GM10248 (cell line): ENCODE measurements at regions not wholly inside any gene's neighbourhood (a gene's known extent, or its start where the extent isn't known, plus 50 kb on each side); places are given as distances from the start of the nearest gene placed in this dataset.

Experiments used
- CTCF ChIA-PET: fragments of 300-600 bp; sonication (Branson Sonifier 250); formaldehyde crosslinking; extraction: SDS; loops from one replicate; lab custom pipeline; 2021; ENCODE audit warnings: antibody characterized with exemption; lab: Yijun Ruan, JAX
- POLR2A ChIA-PET: fragments of 350-650 bp; sonication (Branson Sonifier 250); formaldehyde crosslinking; extraction: SDS; loops from one replicate; lab custom pipeline; 2020; ENCODE audit warnings: antibody characterized with exemption; lab: Yijun Ruan, JAX
- DNase-seq: peaks from one replicate; pipeline ENCODE4 v3.0.0; 2012; ENCODE audit errors: extremely low spot score
- TF ChIP-seq, protein P1 (sequence below): IDR thresholded peaks from 2 replicates; pipeline ENCODE4 v1.5.1; 2012; ENCODE audit warnings: mild to moderate bottlenecking, low read depth; ENCODE audit errors: extremely low read depth, missing control alignments, control extremely low read depth

- POLR2A ChIA-PET: interaction anchor here (1.4 kb wide), 1 partner anchor 10 kb away, joined by 3 read pairs; no protein-coding TSS in a partner anchor
- CTCF ChIA-PET: interaction anchor here (3.0 kb wide), 1 partner anchor 16 kb away, joined by 9 read pairs; no protein-coding TSS in a partner anchor
- TF ChIP-seq, protein P1, sequence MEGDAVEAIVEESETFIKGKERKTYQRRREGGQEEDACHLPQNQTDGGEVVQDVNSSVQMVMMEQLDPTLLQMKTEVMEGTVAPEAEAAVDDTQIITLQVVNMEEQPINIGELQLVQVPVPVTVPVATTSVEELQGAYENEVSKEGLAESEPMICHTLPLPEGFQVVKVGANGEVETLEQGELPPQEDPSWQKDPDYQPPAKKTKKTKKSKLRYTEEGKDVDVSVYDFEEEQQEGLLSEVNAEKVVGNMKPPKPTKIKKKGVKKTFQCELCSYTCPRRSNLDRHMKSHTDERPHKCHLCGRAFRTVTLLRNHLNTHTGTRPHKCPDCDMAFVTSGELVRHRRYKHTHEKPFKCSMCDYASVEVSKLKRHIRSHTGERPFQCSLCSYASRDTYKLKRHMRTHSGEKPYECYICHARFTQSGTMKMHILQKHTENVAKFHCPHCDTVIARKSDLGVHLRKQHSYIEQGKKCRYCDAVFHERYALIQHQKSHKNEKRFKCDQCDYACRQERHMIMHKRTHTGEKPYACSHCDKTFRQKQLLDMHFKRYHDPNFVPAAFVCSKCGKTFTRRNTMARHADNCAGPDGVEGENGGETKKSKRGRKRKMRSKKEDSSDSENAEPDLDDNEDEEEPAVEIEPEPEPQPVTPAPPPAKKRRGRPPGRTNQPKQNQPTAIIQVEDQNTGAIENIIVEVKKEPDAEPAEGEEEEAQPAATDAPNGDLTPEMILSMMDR: no peak
- DNase-seq: no peak
Measured at GRCh38 chr5:115469904-115470516, 74.6 kb downstream of the FEM1C start.

- DNase-seq: no peak
Measured at GRCh38 chr5:115467628-115468027, 76.9 kb downstream of the FEM1C start.

GRCh38 chr5:115465431-115465830, 79.1 kb downstream of the FEM1C start:
- CTCF ChIA-PET: no interaction called here
- TF ChIP-seq, protein P1: no peak
- DNase-seq: no peak
- POLR2A ChIA-PET: no interaction called here

More at GRCh38 chr5:115467628-115468027, 76.9 kb downstream of the FEM1C start:
- TF ChIP-seq, protein P1: no peak
- ChIA-PET POLR2A (no interaction called here), CTCF (interaction anchor here (1.0 to 1.4 kb wide), 2 partner anchors 11 to 42 kb away, joined by 3 to 4 read pairs; no protein-coding TSS in a partner anchor)

- POLR2A ChIA-PET: interaction anchor here (0.6 kb wide), 1 partner anchor 135 kb away, joined by 4 read pairs; no protein-coding TSS in a partner anchor
- TF ChIP-seq, protein P1: no peak
- CTCF ChIA-PET: interaction anchor here (1.0 kb wide), 1 partner anchor 9 kb away, joined by 6 read pairs; no protein-coding TSS in a partner anchor
- no peak for DNase-seq
Measured at GRCh38 chr5:115463983-115464382, 80.6 kb downstream of the FEM1C start.

DNA sequence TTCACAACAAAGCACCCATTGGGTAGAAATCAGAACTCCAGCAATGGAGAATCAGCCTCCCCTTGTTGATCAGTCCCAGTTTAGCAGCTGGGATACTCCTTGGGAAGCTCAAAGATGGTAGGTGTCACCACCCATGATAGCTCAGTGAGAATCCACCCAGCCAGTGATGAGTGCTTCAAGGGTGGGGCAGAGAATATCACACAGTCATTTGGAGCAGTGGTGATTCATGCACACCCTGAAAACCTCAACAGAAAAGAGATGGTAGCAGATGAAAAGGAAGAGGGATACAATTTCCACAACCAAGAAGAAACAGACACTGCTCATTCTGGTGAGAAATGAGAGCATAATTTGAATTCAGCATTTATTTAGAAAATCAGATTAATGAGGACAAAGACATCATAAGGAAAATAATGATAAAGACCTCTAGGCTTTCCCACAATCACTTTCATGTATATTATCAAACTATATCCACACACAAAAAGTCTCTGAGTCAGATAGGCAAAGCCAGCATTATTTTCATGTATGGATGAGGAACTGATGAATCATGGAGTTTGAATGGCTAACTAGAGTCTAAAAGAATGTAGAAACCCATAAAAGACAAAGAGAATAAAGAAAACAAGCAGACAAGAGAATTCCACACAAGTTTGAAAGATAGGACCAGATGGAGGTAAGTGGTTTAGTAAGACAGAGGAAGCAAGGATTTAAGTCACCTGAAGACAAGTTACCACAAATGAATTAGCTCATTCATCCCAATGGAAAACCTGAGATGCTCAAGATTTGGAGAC, 82.9 kb downstream of the FEM1C start:
- no peak for DNase-seq
- CTCF ChIA-PET: interaction anchor here (0.9 to 2.8 kb wide), 4 partner anchors 10 to 152 kb away, joined by 3 to 8 read pairs (median 6); no protein-coding TSS in a partner anchor
- POLR2A ChIA-PET: no interaction called here
- TF ChIP-seq, protein P1: no peak

DNA sequence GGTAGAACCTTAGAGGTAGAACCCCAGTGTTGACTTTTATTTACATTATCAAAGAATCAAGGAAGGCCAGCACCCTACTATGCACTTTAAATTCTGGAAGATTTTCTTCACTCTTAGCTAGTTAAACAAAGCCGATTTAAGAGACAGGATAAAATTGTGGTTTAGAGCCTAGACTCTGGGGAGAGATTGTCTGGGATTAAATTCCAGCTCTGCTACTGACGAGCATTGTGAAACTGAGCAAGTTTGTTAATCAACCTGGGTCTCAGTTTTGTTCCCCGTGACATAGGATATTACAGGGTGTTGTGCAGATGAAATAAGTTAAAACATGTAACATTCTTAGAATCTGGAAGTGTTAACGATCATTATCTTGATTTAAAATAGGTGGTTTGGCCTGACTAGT, 83.5 kb downstream of the FEM1C start:
- TF ChIP-seq, protein P1: no peak
- POLR2A ChIA-PET: interaction anchor here (1.3 kb wide), 1 partner anchor 9 kb away, joined by 3 read pairs; no protein-coding TSS in a partner anchor
- no peak for DNase-seq
- CTCF ChIA-PET: interaction anchor here (0.9 to 2.8 kb wide), 5 partner anchors 10 to 151 kb away, joined by 3 to 9 read pairs (median 6); no protein-coding TSS in a partner anchor
